NCI-H524 treated with DMSO at 0.1 percent for 48 hours (cell line): ENCODE measurements at regions not wholly inside any gene's neighbourhood (a gene's known extent, or its start where the extent isn't known, plus 50 kb on each side); places are given as distances from the start of the nearest gene placed in this dataset.

Experiments used
- DNase-seq: peaks from one replicate; lab custom pipeline; 2025; lab: John Stamatoyannopoulos, UW

GRCh38 chr11:70725739-70726138 lies 327.4 kb downstream of the CTTN start:
- no peak for DNase-seq

GRCh38 chr11:70727021-70727420 lies 328.7 kb downstream of the CTTN start:
- DNase-seq = no peak

GRCh38 chr11:70727899-70728620 lies 329.7 kb downstream of the CTTN start:
- DNase-seq = no peak

- no peak for DNase-seq
Observed at GRCh38 chr11:70729949-70730348, 331.6 kb downstream of the CTTN start.

GRCh38 chr11:70730411-70730810 lies 332.1 kb downstream of the CTTN start:
- DNase-seq = no peak

- DNase-seq = no peak
Observed at GRCh38 chr11:70731271-70732022, 333.1 kb downstream of the CTTN start.

GRCh38 chr11:70732023-70732880 lies 333.9 kb downstream of the CTTN start:
- no peak for DNase-seq

- DNase-seq = no peak
Observed at GRCh38 chr11:70732881-70733196, 334.5 kb downstream of the CTTN start.

- DNase-seq = no peak
Observed at GRCh38 chr11:70733327-70734325, 335.3 kb downstream of the CTTN start.

- no peak for DNase-seq
Observed at GRCh38 chr11:70734379-70734778, 336.1 kb downstream of the CTTN start.

- no peak for DNase-seq
Observed at GRCh38 chr11:70734911-70735310, 336.6 kb downstream of the CTTN start.

- DNase-seq = no peak
Observed at GRCh38 chr11:70735976-70736375, 337.6 kb downstream of the CTTN start.

- DNase-seq = no peak
Observed at GRCh38 chr11:70736461-70736860, 338.1 kb downstream of the CTTN start.

GRCh38 chr11:70736937-70737640 lies 338.8 kb downstream of the CTTN start:
- no peak for DNase-seq

GRCh38 chr11:70737816-70738630 lies 339.7 kb downstream of the CTTN start:
- DNase-seq = no peak

GRCh38 chr11:70738661-70739060 lies 340.3 kb downstream of the CTTN start:
- DNase-seq = no peak

- DNase-seq = no peak
Observed at GRCh38 chr11:70739091-70739490, 340.8 kb downstream of the CTTN start.

GRCh38 chr11:70739811-70740487 lies 341.6 kb downstream of the CTTN start:
- DNase-seq = no peak

- no peak for DNase-seq
Observed at GRCh38 chr11:70740488-70740851, 342.1 kb downstream of the CTTN start.

GRCh38 chr11:70741085-70741484 lies 342.8 kb downstream of the CTTN start:
- DNase-seq = no peak
